Smooth muscle cell (in vitro differentiated cells): ENCODE measurements at regions not wholly inside any gene's neighbourhood (a gene's known extent, or its start where the extent isn't known, plus 50 kb on each side); places are given as distances from the start of the nearest gene placed in this dataset.

Source experiments
- DNase-seq: peaks from one replicate; lab custom pipeline; 2025; ENCODE audit not compliant: unreplicated experiment; lab: John Stamatoyannopoulos, UW
- H2AFZ ChIP-seq: fragments of 200-600 bp; sonication (generic); 2 replicates; pipeline ENCODE4 v1.6.0; 2016; ENCODE audit warnings: antibody characterized with exemption, low read depth, mild to moderate bottlenecking
- H3F3A ChIP-seq: fragments of 200-600 bp; sonication (generic); 2 replicates; pipeline ENCODE4 v1.6.0; 2017; ENCODE audit warnings: antibody characterized with exemption, low read depth
- H3K27ac ChIP-seq: fragments of 200-600 bp; sonication (generic); 2 replicates; pipeline ENCODE4 v1.5.1; 2016; ENCODE audit warnings: low read depth, mild to moderate bottlenecking
- H3K27me3 ChIP-seq: fragments of 200-600 bp; sonication (generic); 2 replicates; pipeline ENCODE4 v1.6.1; 2016; ENCODE audit warnings: low read depth, mild to moderate bottlenecking
- H3K36me3 ChIP-seq: fragments of 200-600 bp; sonication (generic); 2 replicates; pipeline ENCODE4 v1.5.1; 2016; ENCODE audit warnings: low read depth
- H3K4me1 ChIP-seq: fragments of 200-600 bp; sonication (generic); 2 replicates; pipeline ENCODE4 v1.5.1; 2016; ENCODE audit warnings: low read depth
- H3K4me2 ChIP-seq: fragments of 200-600 bp; sonication (generic); 2 replicates; pipeline ENCODE4 v1.6.0; 2016; ENCODE audit warnings: mild to moderate bottlenecking
- H3K4me3 ChIP-seq: fragments of 200-600 bp; sonication (generic); 2 replicates; pipeline ENCODE4 v1.5.1; 2016; ENCODE audit warnings: mild to moderate bottlenecking
- H3K79me2 ChIP-seq: fragments of 200-600 bp; sonication (generic); 2 replicates; pipeline ENCODE4 v1.6.0; 2016; ENCODE audit warnings: low read depth, mild to moderate bottlenecking
- H3K9ac ChIP-seq: fragments of 200-600 bp; sonication (generic); 2 replicates; pipeline ENCODE4 v1.6.0; 2016; ENCODE audit warnings: low read depth
- H3K9me3 ChIP-seq: fragments of 200-600 bp; sonication (generic); replicated peaks from 2 replicates; pipeline ENCODE4 v1.5.1; 2016; ENCODE audit warnings: low read depth
- H4K20me1 ChIP-seq: fragments of 200-600 bp; sonication (generic); 2 replicates; pipeline ENCODE4 v1.6.0; 2016; ENCODE audit warnings: low read depth
- CTCF ChIP-seq: fragments of 200-600 bp; sonication (generic); IDR thresholded peaks from 2 replicates; pipeline ENCODE4 v1.5.1; 2017; ENCODE audit warnings: borderline replicate concordance, mild to moderate bottlenecking, antibody characterized with exemption; ENCODE audit not compliant: insufficient read depth, poor library complexity, severe bottlenecking
- WGBS: methylation state at CpG from one replicate; pipeline ENCODE4 v1.1.7; 2016; ENCODE audit warnings: low lambda C conversion rate; 5-methylcytosine and 5-hydroxymethylcytosine counted together

- Histone ChIP-seq H3K4me3 (no peak overlapping the region), H3K9ac (no peak overlapping the region), H3K27ac (no peak overlapping the region), H3F3A (no peaks in the 10 kb centered on the region), H3K36me3 (no peaks in the 10 kb centered on the region), H3K9me3 (no peaks in the 10 kb centered on the region), H3K79me2 (no peaks in the 10 kb centered on the region), H2AFZ (no peak overlapping the region), H4K20me1 (peaks cover 66% of the 10 kb centered on the region), H3K27me3 (no peaks in the 10 kb centered on the region), H3K4me2 (no peak overlapping the region), H3K4me1 (peaks cover 33% of the 10 kb centered on the region)
- DNase-seq = no peak
- WGBS = 91% methylated on average over 2 of the region's 2 CpGs
- TF ChIP-seq CTCF = no peak
Measured at GRCh38 chr9:22382331-22382730, 64.3 kb upstream of the DMRTA1 start.

- no peak overlapping the region for H2AFZ ChIP-seq
- H3F3A ChIP-seq = no peaks in the 10 kb centered on the region
- no peak overlapping the region for H3K27ac ChIP-seq
- WGBS = 22% methylated on average over 2 of the region's 2 CpGs
- no peaks in the 10 kb centered on the region for H3K79me2 ChIP-seq
- peaks cover 38% of the 10 kb centered on the region for H3K4me1 ChIP-seq
- H3K4me2 ChIP-seq = no peak overlapping the region
- no peaks in the 10 kb centered on the region for H3K36me3 ChIP-seq
- H3K9me3 ChIP-seq = no peaks in the 10 kb centered on the region
- H3K9ac ChIP-seq = no peak overlapping the region
- DNase-seq = no peak
- H4K20me1 ChIP-seq = peaks cover 71% of the 10 kb centered on the region
- no peak for TF ChIP-seq CTCF
- no peak overlapping the region for H3K4me3 ChIP-seq
- no peaks in the 10 kb centered on the region for H3K27me3 ChIP-seq
Measured at GRCh38 chr9:22383718-22384117, 62.9 kb upstream of the DMRTA1 start.

- Histone ChIP-seq H3K4me3 (no peak overlapping the region), H3K36me3 (no peaks in the 10 kb centered on the region), H3K79me2 (no peaks in the 10 kb centered on the region), H4K20me1 (peaks cover 67% of the 10 kb centered on the region), H3K9me3 (no peaks in the 10 kb centered on the region), H3K27me3 (no peaks in the 10 kb centered on the region), H3F3A (no peaks in the 10 kb centered on the region), H2AFZ (no peak overlapping the region), H3K27ac (no peak overlapping the region), H3K4me2 (no peak overlapping the region), H3K4me1 (peaks cover 30% of the 10 kb centered on the region), H3K9ac (no peak overlapping the region)
- no peak for DNase-seq
- TF ChIP-seq CTCF = no peak
- WGBS = 73% methylated on average over 5 of the region's 5 CpGs
Measured at GRCh38 chr9:22389271-22389670, 57.4 kb upstream of the DMRTA1 start.

GRCh38 chr9:22392523-22392922, 54.1 kb upstream of the DMRTA1 start:
- TF ChIP-seq CTCF = no peak
- no peaks in the 10 kb centered on the region for H3K27me3 ChIP-seq
- peaks cover 24% of the 10 kb centered on the region for H3K4me1 ChIP-seq
- H3K9ac ChIP-seq = no peak overlapping the region
- peaks cover 47% of the 10 kb centered on the region for H4K20me1 ChIP-seq
- no peak overlapping the region for H3K4me2 ChIP-seq
- H3K27ac ChIP-seq = no peak overlapping the region
- no peaks in the 10 kb centered on the region for H3K36me3 ChIP-seq
- no peak for DNase-seq
- H2AFZ ChIP-seq = no peak overlapping the region
- H3K9me3 ChIP-seq = no peaks in the 10 kb centered on the region
- WGBS = 94% methylated on average over 3 of the region's 3 CpGs
- no peaks in the 10 kb centered on the region for H3K79me2 ChIP-seq
- H3F3A ChIP-seq = no peaks in the 10 kb centered on the region
- H3K4me3 ChIP-seq = no peak overlapping the region
